ENCODE measurements at regions not wholly inside any gene's neighbourhood (a gene's known extent, or its start where the extent isn't known, plus 50 kb on each side); places are given as distances from the start of the nearest gene placed in this dataset.
"Not testable (repeated sequence)": the region's sequence is repeated elsewhere in the genome, so short reads cannot be mapped to it uniquely, and the experiment has no call there.

DNA sequence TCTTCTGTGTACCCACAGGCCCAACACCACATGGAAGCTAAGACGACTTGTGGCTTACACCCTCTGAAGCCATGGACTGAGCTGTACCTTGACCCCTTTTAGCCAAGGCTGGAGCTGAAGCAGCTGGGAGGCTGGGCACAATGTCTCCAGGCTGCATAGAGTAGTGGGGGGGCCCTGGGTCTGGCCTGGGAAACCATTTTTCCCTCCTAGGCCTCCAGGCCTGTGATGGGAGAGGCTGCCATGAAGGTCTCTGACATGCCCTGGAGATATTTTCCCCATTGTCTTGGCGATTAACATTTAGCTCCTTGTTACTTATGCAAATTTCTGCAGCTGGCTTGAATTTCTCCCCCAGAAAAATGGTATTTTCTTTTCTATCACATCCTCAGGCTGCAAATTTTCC is 72.9 kb upstream of the SLC24A3 start:
- not testable (repeated sequence) for TF ChIP-seq EP300, POLR2AphosphoS5, POLR2A (IDR thresholded peaks at IDR 0.05)
